Astrocyte of the cerebellum (primary cell): ENCODE measurements at regions not wholly inside any gene's neighbourhood (a gene's known extent, or its start where the extent isn't known, plus 50 kb on each side); places are given as distances from the start of the nearest gene placed in this dataset.
"Not testable (repeated sequence)": the region's sequence is repeated elsewhere in the genome, so short reads cannot be mapped to it uniquely, and the experiment has no call there.

ENCODE experiments used
- DNase-seq: peaks from one replicate; pipeline ENCODE4 v3.0.0-alpha.2; 2011; ENCODE audit warnings: low read depth
- H3K4me3 ChIP-seq: 2 replicates; pipeline ENCODE4 v1.5.1; 2011; ENCODE audit warnings: mild to moderate bottlenecking, low read depth, low read length, moderate library complexity
- in situ Hi-C: cut with HindIII; loops from 2 replicates; pipeline ENCODE4 v1.10.0; 2017; ENCODE audit warnings: low sequenced_read_pairs
- TF ChIP-seq, protein P1 (sequence below): IDR thresholded peaks from 2 replicates; pipeline ENCODE4 v1.5.1; 2012; ENCODE audit warnings: low read length, low read depth, moderate library complexity, mild to moderate bottlenecking; ENCODE audit errors: missing control alignments

DNA sequence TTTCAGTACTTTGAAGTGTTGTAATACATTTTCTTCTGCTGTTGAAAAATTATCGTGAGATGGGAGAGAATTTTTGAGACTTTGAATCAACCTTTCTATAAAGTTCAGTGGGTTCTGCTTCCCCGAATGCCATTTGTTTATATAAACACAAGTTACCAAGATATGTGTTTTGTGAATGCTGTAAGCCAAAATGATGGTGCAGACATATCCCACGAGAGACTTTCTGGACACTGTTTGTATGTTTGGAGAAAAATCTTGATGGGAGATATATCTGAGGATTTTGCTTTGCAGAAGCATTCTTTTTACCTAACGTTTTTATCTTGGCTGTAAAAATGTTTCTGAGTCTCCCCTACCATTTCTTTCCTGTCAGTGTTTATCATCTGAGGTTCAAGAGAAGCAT, 526.6 kb upstream of the ZNF717 start:
- no peak overlapping the region for H3K4me3 ChIP-seq
- TF ChIP-seq, protein P1, sequence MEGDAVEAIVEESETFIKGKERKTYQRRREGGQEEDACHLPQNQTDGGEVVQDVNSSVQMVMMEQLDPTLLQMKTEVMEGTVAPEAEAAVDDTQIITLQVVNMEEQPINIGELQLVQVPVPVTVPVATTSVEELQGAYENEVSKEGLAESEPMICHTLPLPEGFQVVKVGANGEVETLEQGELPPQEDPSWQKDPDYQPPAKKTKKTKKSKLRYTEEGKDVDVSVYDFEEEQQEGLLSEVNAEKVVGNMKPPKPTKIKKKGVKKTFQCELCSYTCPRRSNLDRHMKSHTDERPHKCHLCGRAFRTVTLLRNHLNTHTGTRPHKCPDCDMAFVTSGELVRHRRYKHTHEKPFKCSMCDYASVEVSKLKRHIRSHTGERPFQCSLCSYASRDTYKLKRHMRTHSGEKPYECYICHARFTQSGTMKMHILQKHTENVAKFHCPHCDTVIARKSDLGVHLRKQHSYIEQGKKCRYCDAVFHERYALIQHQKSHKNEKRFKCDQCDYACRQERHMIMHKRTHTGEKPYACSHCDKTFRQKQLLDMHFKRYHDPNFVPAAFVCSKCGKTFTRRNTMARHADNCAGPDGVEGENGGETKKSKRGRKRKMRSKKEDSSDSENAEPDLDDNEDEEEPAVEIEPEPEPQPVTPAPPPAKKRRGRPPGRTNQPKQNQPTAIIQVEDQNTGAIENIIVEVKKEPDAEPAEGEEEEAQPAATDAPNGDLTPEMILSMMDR, result no peak
- no peak for DNase-seq
- in situ Hi-C loops, result no loop called here

- H3K4me3 ChIP-seq, DNase-seq, in situ Hi-C loops: not testable (repeated sequence)
Measured at GRCh38 chr3:76315906-76316305, 530.6 kb upstream of the ZNF717 start.

- in situ Hi-C loops, result no loop called here
- TF ChIP-seq, protein P1, result no peak
Measured at GRCh38 chr3:76321614-76322013, 536.3 kb upstream of the ZNF717 start.

DNA sequence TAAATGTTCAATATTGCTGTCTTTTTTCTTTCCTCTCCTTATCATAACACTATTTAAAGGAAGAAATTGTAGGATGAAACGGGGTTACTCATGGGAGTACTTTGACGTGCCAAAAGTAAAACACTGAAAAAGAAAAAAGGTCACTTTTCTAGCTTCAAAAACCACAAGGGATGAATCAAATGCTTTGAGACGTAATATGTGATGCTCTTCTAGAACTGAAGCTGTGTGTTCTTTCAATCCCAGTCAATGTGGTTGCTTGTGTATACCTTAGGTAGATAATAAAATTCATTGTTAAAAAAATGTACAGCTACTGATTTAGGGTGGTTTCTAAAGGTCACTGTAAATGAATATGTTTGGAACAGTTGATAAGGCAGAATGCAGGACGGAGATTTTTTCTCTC, 538.8 kb upstream of the ZNF717 start:
- no peak overlapping the region for H3K4me3 ChIP-seq
- TF ChIP-seq, protein P1, result no peak
- DNase-seq, result no peak
- in situ Hi-C loops, result no loop called here

More at GRCh38 chr3:76321614-76322013, 536.3 kb upstream of the ZNF717 start:
- H3K4me3 ChIP-seq, result no peak overlapping the region
- no peak for DNase-seq

GRCh38 chr3:76345878-76346277, 560.5 kb upstream of the ZNF717 start:
- TF ChIP-seq, protein P1, result no peak
- in situ Hi-C loops, result no loop called here
- H3K4me3 ChIP-seq, result no peak overlapping the region
- DNase-seq, result no peak

GRCh38 chr3:76346690-76347089, 561.3 kb upstream of the ZNF717 start:
- no peak for DNase-seq
- in situ Hi-C loops, result no loop called here
- TF ChIP-seq, protein P1, result no peak
- H3K4me3 ChIP-seq, result no peak overlapping the region

- TF ChIP-seq, protein P1, result no peak
- DNase-seq, result no peak
- in situ Hi-C loops, result no loop called here
- no peak overlapping the region for H3K4me3 ChIP-seq
Measured at GRCh38 chr3:76349715-76350480, 564.5 kb upstream of the ZNF717 start.
